ENCODE measurements at regions not wholly inside any gene's neighbourhood (a gene's known extent, or its start where the extent isn't known, plus 50 kb on each side); places are given as distances from the start of the nearest gene placed in this dataset.

GRCh38 chr13:30016398-30016797 is 166.0 kb upstream of the UBL3 start:
- no peak for TF ChIP-seq CTCF (IDR thresholded peaks at IDR 0.05)
- H3K27me3 ChIP-seq (ENCODE audit: control insufficient read depth, insufficient read depth, low read length) = no peaks in the 10 kb centered on the region
- no peak overlapping the region for H3K27ac ChIP-seq
- H3K9ac ChIP-seq = no peak overlapping the region
- no peaks in the 10 kb centered on the region for H3K9me3 ChIP-seq (ENCODE audit: control insufficient read depth, low read length)
- H3K4me1 ChIP-seq = no peaks in the 10 kb centered on the region
- no peaks in the 10 kb centered on the region for H3K79me2 ChIP-seq
- no peak overlapping the region for H3K4me3 ChIP-seq (ENCODE audit: low read depth, low read length)
- H3K4me2 ChIP-seq (ENCODE audit: low read length) = no peak overlapping the region
- no peaks in the 10 kb centered on the region for H3K36me3 ChIP-seq (ENCODE audit: control insufficient read depth, insufficient read depth, low read length)
- no peak overlapping the region for H2AFZ ChIP-seq

GRCh38 chr13:30009411-30009810 is 159.0 kb upstream of the UBL3 start:
- H3K4me2 ChIP-seq (ENCODE audit: low read length) = no peak overlapping the region
- TF ChIP-seq CTCF (IDR thresholded peaks at IDR 0.05) = no peak
- H3K4me3 ChIP-seq (ENCODE audit: low read depth, low read length) = no peak overlapping the region
- no peak overlapping the region for H2AFZ ChIP-seq
- H3K4me1 ChIP-seq = no peaks in the 10 kb centered on the region
- H3K27me3 ChIP-seq (ENCODE audit: control insufficient read depth, insufficient read depth, low read length) = no peaks in the 10 kb centered on the region
- no peaks in the 10 kb centered on the region for H3K36me3 ChIP-seq (ENCODE audit: control insufficient read depth, insufficient read depth, low read length)
- H3K79me2 ChIP-seq = no peaks in the 10 kb centered on the region
- H3K9me3 ChIP-seq (ENCODE audit: control insufficient read depth, low read length) = no peaks in the 10 kb centered on the region
- H3K27ac ChIP-seq = no peak overlapping the region
- H3K9ac ChIP-seq = no peak overlapping the region

GRCh38 chr13:30006246-30006645 is 155.8 kb upstream of the UBL3 start:
- H3K4me3 ChIP-seq (ENCODE audit: low read depth, low read length) = no peak overlapping the region
- H3K79me2 ChIP-seq = no peaks in the 10 kb centered on the region
- no peak overlapping the region for H3K9ac ChIP-seq
- no peak for TF ChIP-seq CTCF (IDR thresholded peaks at IDR 0.05)
- H3K27me3 ChIP-seq (ENCODE audit: control insufficient read depth, insufficient read depth, low read length) = no peaks in the 10 kb centered on the region
- no peak overlapping the region for H2AFZ ChIP-seq
- no peak overlapping the region for H3K27ac ChIP-seq
- H3K36me3 ChIP-seq (ENCODE audit: control insufficient read depth, insufficient read depth, low read length) = no peaks in the 10 kb centered on the region
- H3K9me3 ChIP-seq (ENCODE audit: control insufficient read depth, low read length) = no peaks in the 10 kb centered on the region
- no peaks in the 10 kb centered on the region for H3K4me1 ChIP-seq
- no peak overlapping the region for H3K4me2 ChIP-seq (ENCODE audit: low read length)

- Histone ChIP-seq H3K9me3 (ENCODE audit: control insufficient read depth, low read length) (no peaks in the 10 kb centered on the region), H3K36me3 (ENCODE audit: control insufficient read depth, insufficient read depth, low read length) (no peaks in the 10 kb centered on the region), H3K4me1 (no peaks in the 10 kb centered on the region), H3K4me2 (ENCODE audit: low read length) (no peak overlapping the region), H2AFZ (no peak overlapping the region), H3K79me2 (no peaks in the 10 kb centered on the region), H3K27ac (no peak overlapping the region), H3K9ac (no peak overlapping the region), H3K27me3 (ENCODE audit: control insufficient read depth, insufficient read depth, low read length) (no peaks in the 10 kb centered on the region), H3K4me3 (ENCODE audit: low read depth, low read length) (no peak overlapping the region)
- TF ChIP-seq CTCF (IDR thresholded peaks at IDR 0.05) = no peak
Measured at GRCh38 chr13:30004204-30004603, 153.8 kb upstream of the UBL3 start.

GRCh38 chr13:30002577-30002976 is 152.2 kb upstream of the UBL3 start:
- no peak overlapping the region for H3K27ac ChIP-seq
- no peaks in the 10 kb centered on the region for H3K36me3 ChIP-seq (ENCODE audit: control insufficient read depth, insufficient read depth, low read length)
- H3K4me1 ChIP-seq = no peaks in the 10 kb centered on the region
- no peak for TF ChIP-seq CTCF (IDR thresholded peaks at IDR 0.05)
- no peak overlapping the region for H3K4me3 ChIP-seq (ENCODE audit: low read depth, low read length)
- H3K79me2 ChIP-seq = no peaks in the 10 kb centered on the region
- H2AFZ ChIP-seq = no peak overlapping the region
- no peak overlapping the region for H3K9ac ChIP-seq
- no peaks in the 10 kb centered on the region for H3K9me3 ChIP-seq (ENCODE audit: control insufficient read depth, low read length)
- no peak overlapping the region for H3K4me2 ChIP-seq (ENCODE audit: low read length)
- no peaks in the 10 kb centered on the region for H3K27me3 ChIP-seq (ENCODE audit: control insufficient read depth, insufficient read depth, low read length)

Measured in parathyroid adenoma (tissue), 2 donors.